ENCODE measurements at regions not wholly inside any gene's neighbourhood (a gene's known extent, or its start where the extent isn't known, plus 50 kb on each side); places are given as distances from the start of the nearest gene placed in this dataset.

DNA sequence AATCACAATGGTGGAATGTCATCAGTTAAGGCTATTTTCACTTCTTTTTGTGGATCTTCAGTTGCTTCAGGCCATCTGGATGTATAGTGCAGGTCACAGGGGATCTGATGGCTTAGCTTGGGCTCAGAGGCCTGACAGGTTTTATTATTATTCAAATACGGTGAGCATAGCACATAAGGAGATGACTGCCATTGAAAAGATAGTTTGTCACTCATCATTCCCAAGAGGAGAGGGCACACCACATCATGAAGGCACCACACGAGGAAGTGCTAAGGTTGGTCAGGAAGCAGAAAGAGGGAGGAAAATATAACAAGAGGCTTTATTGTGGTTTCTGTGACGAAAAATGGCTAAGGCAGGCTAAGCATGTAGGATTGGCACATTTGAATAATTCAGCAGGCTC, 131.4 kb downstream of the CD8B2 start:
- Histone ChIP-seq H3K9me3 (replicated peaks; ENCODE audit: control insufficient read depth, insufficient read depth, low read depth, low read length) (no peaks in the 10 kb centered on the region), H2AFZ (ENCODE audit: low read depth, low read length) (no peak overlapping the region), H3K27ac (ENCODE audit: extremely low read depth, low read depth, low read length) (no peak overlapping the region), H3K36me3 (ENCODE audit: control insufficient read depth, insufficient read depth, low read length) (no peaks in the 10 kb centered on the region), H3K9ac (ENCODE audit: insufficient read depth in 1 of 2, low read depth in 2 of 2, low read length in 2 of 2) (no peak overlapping the region), H3K79me2 (ENCODE audit: control insufficient read depth, insufficient read depth, low read length) (no peaks in the 10 kb centered on the region), H3K9me1 (ENCODE audit: control insufficient read depth, insufficient read depth, low read length) (no peaks in the 10 kb centered on the region), H3K27me3 (ENCODE audit: control insufficient read depth in 2 of 2, insufficient read depth in 2 of 2, low read length in 2 of 2) (no peaks in the 10 kb centered on the region), H4K20me1 (replicated peaks; ENCODE audit: control insufficient read depth, insufficient read depth, low read length) (no peaks in the 10 kb centered on the region), H3K4me1 (replicated peaks in 1 of 2; ENCODE audit: control insufficient read depth in 2 of 2, insufficient read depth in 2 of 2, low read length in 2 of 2) (no peaks in the 10 kb centered on the region), H3K4me2 (ENCODE audit: insufficient read depth, low read length) (no peak overlapping the region), H3K4me3 (no peak overlapping the region)
- FAIRE-seq = no peak
- intact Hi-C loops (cut with micrococcal nuclease) = no loop called here
- WGBS (ENCODE audit: insufficient coverage, low coverage, missing lambda C conversion rate) = 2% methylated on average over 3 of the region's 3 CpGs
- no TSS peak for BruUV-seq (replicated peaks)
- TF ChIP-seq MCM3 (IDR thresholded peaks at IDR 0.05) (no peak), ZC3H4 (CRISPR knock-in tag; IDR thresholded peaks at IDR 0.05; ENCODE audit: borderline replicate concordance) (no peak), POU5F1 (IDR thresholded peaks at IDR 0.05; ENCODE audit: borderline replicate concordance, low read depth, low read length, partially characterized antibody) (no peak), TFAM (CRISPR knock-in tag; conservative IDR thresholded peaks at IDR 0.05) (no peak), TCF3 (CRISPR knock-in tag; IDR thresholded peaks at IDR 0.05) (no peak), LARP7 (IDR thresholded peaks at IDR 0.05) (no peak), ARID1B (IDR thresholded peaks at IDR 0.05) (no peak)
- TF ChIP-seq, protein P1, sequence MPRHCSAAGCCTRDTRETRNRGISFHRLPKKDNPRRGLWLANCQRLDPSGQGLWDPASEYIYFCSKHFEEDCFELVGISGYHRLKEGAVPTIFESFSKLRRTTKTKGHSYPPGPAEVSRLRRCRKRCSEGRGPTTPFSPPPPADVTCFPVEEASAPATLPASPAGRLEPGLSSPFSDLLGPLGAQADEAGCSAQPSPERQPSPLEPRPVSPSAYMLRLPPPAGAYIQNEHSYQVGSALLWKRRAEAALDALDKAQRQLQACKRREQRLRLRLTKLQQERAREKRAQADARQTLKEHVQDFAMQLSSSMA (CRISPR knock-in tag; IDR thresholded peaks at IDR 0.05) = no peak
- TF ChIP-seq, protein P2, sequence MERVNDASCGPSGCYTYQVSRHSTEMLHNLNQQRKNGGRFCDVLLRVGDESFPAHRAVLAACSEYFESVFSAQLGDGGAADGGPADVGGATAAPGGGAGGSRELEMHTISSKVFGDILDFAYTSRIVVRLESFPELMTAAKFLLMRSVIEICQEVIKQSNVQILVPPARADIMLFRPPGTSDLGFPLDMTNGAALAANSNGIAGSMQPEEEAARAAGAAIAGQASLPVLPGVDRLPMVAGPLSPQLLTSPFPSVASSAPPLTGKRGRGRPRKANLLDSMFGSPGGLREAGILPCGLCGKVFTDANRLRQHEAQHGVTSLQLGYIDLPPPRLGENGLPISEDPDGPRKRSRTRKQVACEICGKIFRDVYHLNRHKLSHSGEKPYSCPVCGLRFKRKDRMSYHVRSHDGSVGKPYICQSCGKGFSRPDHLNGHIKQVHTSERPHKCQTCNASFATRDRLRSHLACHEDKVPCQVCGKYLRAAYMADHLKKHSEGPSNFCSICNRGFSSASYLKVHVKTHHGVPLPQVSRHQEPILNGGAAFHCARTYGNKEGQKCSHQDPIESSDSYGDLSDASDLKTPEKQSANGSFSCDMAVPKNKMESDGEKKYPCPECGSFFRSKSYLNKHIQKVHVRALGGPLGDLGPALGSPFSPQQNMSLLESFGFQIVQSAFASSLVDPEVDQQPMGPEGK (CRISPR knock-in tag; IDR thresholded peaks at IDR 0.05; ENCODE audit: borderline replicate concordance) = no peak
- CTCF ChIA-PET (ENCODE audit: low intra/inter-chr PET ratio) = no interaction called here
- ATAC-seq = no peak
- in situ Hi-C loops (cut with MboI) = no loop called here
- DNase-seq (ENCODE audit: extremely low read depth in 1 of 4, low spot score in 3 of 4) = no peak
- POLR2A ChIA-PET = no interaction called here

Data from K562 (cell line).